ENCODE measurements at regions not wholly inside any gene's neighbourhood (a gene's known extent, or its start where the extent isn't known, plus 50 kb on each side); places are given as distances from the start of the nearest gene placed in this dataset.

DNA sequence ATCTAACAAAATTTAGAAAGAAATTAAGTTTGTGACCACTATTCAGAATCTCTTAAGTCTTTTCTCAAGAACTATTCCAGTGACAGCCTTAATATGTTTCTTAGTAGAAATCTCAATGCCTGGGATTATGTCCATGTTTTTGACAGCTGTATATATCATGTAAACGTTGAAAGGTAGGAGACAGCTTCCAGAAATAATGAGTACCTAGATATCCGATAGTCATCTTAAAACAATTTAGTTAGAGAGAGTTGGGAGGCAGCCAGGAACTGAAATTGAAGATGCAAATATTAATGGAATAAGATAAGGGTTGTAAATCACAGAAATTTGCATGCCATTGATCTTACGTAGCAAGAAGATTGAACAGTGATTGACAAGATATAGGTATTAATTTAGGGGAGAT lies 955.2 kb downstream of the JRKL start:
- H3K4me1 ChIP-seq (ENCODE audit: control insufficient read depth, extremely low read depth, insufficient read depth, low read length): no peaks in the 10 kb centered on the region
- H3K9me3 ChIP-seq (ENCODE audit: control insufficient read depth, low read depth, low read length): no peaks in the 10 kb centered on the region
- no peaks in the 10 kb centered on the region for H3K27me3 ChIP-seq (ENCODE audit: control insufficient read depth, extremely low read depth, insufficient read depth, low read length)
- FAIRE-seq (no peak), DNase-seq (ENCODE audit: low read depth, low spot score) (no peak)
- H3K4me2 ChIP-seq (ENCODE audit: control insufficient read depth, extremely low read depth, insufficient read depth, low read depth, low read length): no peak overlapping the region
- no peaks in the 10 kb centered on the region for H3K79me2 ChIP-seq (ENCODE audit: control insufficient read depth, insufficient read depth, low read length)
- dilution Hi-C loops (cut with MboI; ENCODE audit: extremely low pct_ligation_motif_present, low sequenced_read_pairs): no loop called here
- no peak overlapping the region for H2AFZ ChIP-seq (ENCODE audit: control insufficient read depth, low read length)
- no peak overlapping the region for H3K27ac ChIP-seq (ENCODE audit: control insufficient read depth, insufficient read depth, low read length)
- H3K4me3 ChIP-seq (ENCODE audit: control insufficient read depth in 2 of 3, extremely low read depth in 1 of 3, insufficient read depth in 2 of 3, low read depth in 1 of 3, low read length in 3 of 3): no peak overlapping the region
- H3K36me3 ChIP-seq (ENCODE audit: control insufficient read depth in 2 of 2, extremely low read depth in 1 of 2, insufficient read depth in 2 of 2, low read length in 2 of 2): no peaks in the 10 kb centered on the region
- H3K9me1 ChIP-seq (ENCODE audit: control insufficient read depth, extremely low read depth, insufficient read depth, low read length): no peaks in the 10 kb centered on the region
- H3K9ac ChIP-seq (ENCODE audit: control insufficient read depth, extremely low read depth, insufficient read depth, low read length): no peak overlapping the region
- no peaks in the 10 kb centered on the region for H4K20me1 ChIP-seq (ENCODE audit: control insufficient read depth, extremely low read depth, insufficient read depth, low read length)
- TF ChIP-seq, protein P1, sequence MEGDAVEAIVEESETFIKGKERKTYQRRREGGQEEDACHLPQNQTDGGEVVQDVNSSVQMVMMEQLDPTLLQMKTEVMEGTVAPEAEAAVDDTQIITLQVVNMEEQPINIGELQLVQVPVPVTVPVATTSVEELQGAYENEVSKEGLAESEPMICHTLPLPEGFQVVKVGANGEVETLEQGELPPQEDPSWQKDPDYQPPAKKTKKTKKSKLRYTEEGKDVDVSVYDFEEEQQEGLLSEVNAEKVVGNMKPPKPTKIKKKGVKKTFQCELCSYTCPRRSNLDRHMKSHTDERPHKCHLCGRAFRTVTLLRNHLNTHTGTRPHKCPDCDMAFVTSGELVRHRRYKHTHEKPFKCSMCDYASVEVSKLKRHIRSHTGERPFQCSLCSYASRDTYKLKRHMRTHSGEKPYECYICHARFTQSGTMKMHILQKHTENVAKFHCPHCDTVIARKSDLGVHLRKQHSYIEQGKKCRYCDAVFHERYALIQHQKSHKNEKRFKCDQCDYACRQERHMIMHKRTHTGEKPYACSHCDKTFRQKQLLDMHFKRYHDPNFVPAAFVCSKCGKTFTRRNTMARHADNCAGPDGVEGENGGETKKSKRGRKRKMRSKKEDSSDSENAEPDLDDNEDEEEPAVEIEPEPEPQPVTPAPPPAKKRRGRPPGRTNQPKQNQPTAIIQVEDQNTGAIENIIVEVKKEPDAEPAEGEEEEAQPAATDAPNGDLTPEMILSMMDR (optimal IDR thresholded peaks at IDR 0.05 in 1 of 3, IDR thresholded peaks at IDR 0.05 in 1 of 3, conservative IDR thresholded peaks at IDR 0.05 in 1 of 3; ENCODE audit: extremely low read depth in 1 of 3, insufficient read depth in 2 of 3, low read length in 3 of 3): no peak
- no peak for TF ChIP-seq EZH2 (IDR thresholded peaks at IDR 0.05; ENCODE audit: low read length)

- H3K4me3 ChIP-seq (ENCODE audit: control insufficient read depth in 2 of 3, extremely low read depth in 1 of 3, insufficient read depth in 2 of 3, low read depth in 1 of 3, low read length in 3 of 3): no peak overlapping the region
- dilution Hi-C loops (cut with MboI; ENCODE audit: extremely low pct_ligation_motif_present, low sequenced_read_pairs): no loop called here
- no peaks in the 10 kb centered on the region for H3K27me3 ChIP-seq (ENCODE audit: control insufficient read depth, extremely low read depth, insufficient read depth, low read length)
- no peaks in the 10 kb centered on the region for H4K20me1 ChIP-seq (ENCODE audit: control insufficient read depth, extremely low read depth, insufficient read depth, low read length)
- no peaks in the 10 kb centered on the region for H3K79me2 ChIP-seq (ENCODE audit: control insufficient read depth, insufficient read depth, low read length)
- FAIRE-seq: no peak
- H3K9me3 ChIP-seq (ENCODE audit: control insufficient read depth, low read depth, low read length): no peaks in the 10 kb centered on the region
- H3K9ac ChIP-seq (ENCODE audit: control insufficient read depth, extremely low read depth, insufficient read depth, low read length): no peak overlapping the region
- no peak for DNase-seq (ENCODE audit: low read depth, low spot score)
- TF ChIP-seq, protein P1 (optimal IDR thresholded peaks at IDR 0.05 in 1 of 3, IDR thresholded peaks at IDR 0.05 in 1 of 3, conservative IDR thresholded peaks at IDR 0.05 in 1 of 3; ENCODE audit: extremely low read depth in 1 of 3, insufficient read depth in 2 of 3, low read length in 3 of 3): no peak
- TF ChIP-seq EZH2 (IDR thresholded peaks at IDR 0.05; ENCODE audit: low read length): no peak
- no peak overlapping the region for H3K4me2 ChIP-seq (ENCODE audit: control insufficient read depth, extremely low read depth, insufficient read depth, low read depth, low read length)
- no peaks in the 10 kb centered on the region for H3K9me1 ChIP-seq (ENCODE audit: control insufficient read depth, extremely low read depth, insufficient read depth, low read length)
- H3K27ac ChIP-seq (ENCODE audit: control insufficient read depth, insufficient read depth, low read length): no peak overlapping the region
- H3K4me1 ChIP-seq (ENCODE audit: control insufficient read depth, extremely low read depth, insufficient read depth, low read length): no peaks in the 10 kb centered on the region
- no peak overlapping the region for H2AFZ ChIP-seq (ENCODE audit: control insufficient read depth, low read length)
- H3K36me3 ChIP-seq (ENCODE audit: control insufficient read depth in 2 of 2, extremely low read depth in 1 of 2, insufficient read depth in 2 of 2, low read length in 2 of 2): no peaks in the 10 kb centered on the region
These were observed 959.4 kb downstream of the JRKL start for GRCh38 chr11:97349201-97349600.
